Endodermal cell (in vitro differentiated cells): ENCODE measurements at regions not wholly inside any gene's neighbourhood (a gene's known extent, or its start where the extent isn't known, plus 50 kb on each side); places are given as distances from the start of the nearest gene placed in this dataset.
A peak's percentile ranks its signal among the peaks of the same experiment; 100 is the strongest.

Experiments used
- DNase-seq: peaks from one replicate; pipeline ENCODE4 v3.0.0-alpha.2; 2017
- H3K27ac ChIP-seq: 2 replicates; pipeline ENCODE4 v1.5.1; 2013; ENCODE audit warnings: mild to moderate bottlenecking, low read depth, low read length, moderate library complexity
- H3K27me3 ChIP-seq: 2 replicates; pipeline ENCODE4 v1.6.1; 2013; ENCODE audit warnings: mild to moderate bottlenecking, low read length, moderate library complexity; ENCODE audit not compliant: insufficient read depth, control insufficient read depth, poor library complexity, severe bottlenecking
- H3K36me3 ChIP-seq: 2 replicates; pipeline ENCODE4 v1.7.0; 2013; ENCODE audit warnings: mild to moderate bottlenecking, low read length, moderate library complexity; ENCODE audit not compliant: control insufficient read depth, insufficient read depth
- H3K4me1 ChIP-seq: one replicate; pipeline ENCODE4 v1.7.0; 2013; ENCODE audit warnings: low read length; ENCODE audit not compliant: control insufficient read depth, insufficient read depth
- H3K4me3 ChIP-seq: 2 replicates; pipeline ENCODE4 v1.5.1; 2013; ENCODE audit warnings: mild to moderate bottlenecking, low read length, moderate library complexity
- H3K9ac ChIP-seq: 2 replicates; pipeline ENCODE4 v1.6.1; 2013; ENCODE audit warnings: mild to moderate bottlenecking, low read length, moderate library complexity; ENCODE audit not compliant: poor library complexity, severe bottlenecking; ENCODE audit errors: extremely low read depth
- H3K9me3 ChIP-seq: 2 replicates; pipeline ENCODE4 v1.6.1; 2013; ENCODE audit warnings: mild to moderate bottlenecking, low read length, moderate library complexity; ENCODE audit not compliant: control insufficient read depth
- H3K27ac Mint-ChIP-seq: 2 replicates; pipeline ENCODE4 v1.8.0; 2020; ENCODE audit warnings: mixed read lengths
- H3K27me3 Mint-ChIP-seq: 2 replicates; pipeline ENCODE4 v1.8.0; 2021; ENCODE audit warnings: mild to moderate bottlenecking, mixed read lengths; ENCODE audit not compliant: insufficient read depth
- H3K36me3 Mint-ChIP-seq: 2 replicates; pipeline ENCODE4 v1.8.0; 2020; ENCODE audit warnings: low read depth, mixed read lengths
- H3K4me1 Mint-ChIP-seq: 2 replicates; pipeline ENCODE4 v1.8.0; 2020; ENCODE audit warnings: mixed read lengths
- H3K4me3 Mint-ChIP-seq: 2 replicates; pipeline ENCODE4 v1.8.0; 2020; ENCODE audit warnings: mild to moderate bottlenecking, moderate library complexity, mixed read lengths
- H3K9me3 Mint-ChIP-seq: 2 replicates; pipeline ENCODE4 v1.8.0; 2020; ENCODE audit warnings: mild to moderate bottlenecking, mixed read lengths
- CTCF ChIP-seq: fragments of 200-600 bp; sonication (generic); conservative IDR thresholded peaks from 2 replicates; pipeline ENCODE4 v1.5.0; 2021; ENCODE audit warnings: antibody characterized with exemption, mild to moderate bottlenecking
- WGBS, 2 experiments: methylation state at CpG; one replicate each; pipeline versions ENCODE4 v1.1.5 to v1.1.7; 2013; ENCODE audit warnings: missing lambda C conversion rate in 2 of 2, mixed read lengths in 1 of 2; ENCODE audit not compliant: insufficient coverage in 1 of 2, insufficient read length in 1 of 2; 5-methylcytosine and 5-hydroxymethylcytosine counted together

GRCh38 chr15:95293456-95294031 lies 1037.0 kb upstream of the NR2F2 start:
- no peak overlapping the region for H3K9ac ChIP-seq
- Mint-ChIP-seq H3K4me1 (peaks cover 18% of the 10 kb centered on the region), H3K36me3 (no peaks in the 10 kb centered on the region), H3K9me3 (no peaks in the 10 kb centered on the region), H3K27ac (no peak overlapping the region), H3K27me3 (no peaks in the 10 kb centered on the region), H3K4me3 (no peak overlapping the region)
- peak overlapping the region; percentile 57 for H3K27ac ChIP-seq
- no peaks in the 10 kb centered on the region for H3K9me3 ChIP-seq
- peaks cover 5% of the 10 kb centered on the region for H3K4me1 ChIP-seq
- WGBS, 2 experiments, result 89 to 91% methylated on average over 1 to 6 of the region's 6 CpGs
- H3K4me3 ChIP-seq, result no peak overlapping the region
- H3K36me3 ChIP-seq, result no peaks in the 10 kb centered on the region
- no peak for TF ChIP-seq CTCF
- no peak for DNase-seq
- H3K27me3 ChIP-seq, result no peaks in the 10 kb centered on the region

DNA sequence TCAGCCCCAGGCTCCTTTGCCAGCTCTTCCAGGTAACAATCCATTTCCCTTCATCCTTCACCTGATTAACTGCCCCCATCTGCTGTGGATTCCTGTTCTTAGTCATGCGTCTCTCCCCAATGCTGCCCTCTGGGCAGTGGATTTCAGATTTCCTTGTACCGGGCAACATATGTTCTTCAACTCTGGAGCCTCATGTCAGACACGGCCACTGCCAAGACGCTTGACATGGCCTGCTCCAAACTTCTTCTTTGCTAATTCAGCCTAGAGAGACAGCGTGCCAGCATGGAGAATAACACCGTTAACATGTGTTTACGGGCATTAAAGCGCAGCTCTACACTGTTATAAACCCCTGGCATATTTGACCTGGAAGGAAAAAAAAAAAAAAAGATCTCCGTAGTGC lies 1035.1 kb upstream of the NR2F2 start:
- Mint-ChIP-seq H3K27ac (no peak overlapping the region), H3K4me1 (peaks cover 5% of the 10 kb centered on the region), H3K36me3 (no peaks in the 10 kb centered on the region), H3K27me3 (no peaks in the 10 kb centered on the region), H3K4me3 (no peak overlapping the region), H3K9me3 (no peaks in the 10 kb centered on the region)
- no peak for DNase-seq
- no peaks in the 10 kb centered on the region for H3K9me3 ChIP-seq
- H3K36me3 ChIP-seq, result no peaks in the 10 kb centered on the region
- H3K9ac ChIP-seq, result no peak overlapping the region
- H3K4me3 ChIP-seq, result no peak overlapping the region
- H3K27me3 ChIP-seq, result no peaks in the 10 kb centered on the region
- peak overlapping the region; percentile 57 for H3K27ac ChIP-seq
- H3K4me1 ChIP-seq, result peaks cover 5% of the 10 kb centered on the region
- TF ChIP-seq CTCF, result no peak
- 90 to 97% methylated on average over 8 to 9 of the region's 9 CpGs for WGBS, 2 experiments

DNA sequence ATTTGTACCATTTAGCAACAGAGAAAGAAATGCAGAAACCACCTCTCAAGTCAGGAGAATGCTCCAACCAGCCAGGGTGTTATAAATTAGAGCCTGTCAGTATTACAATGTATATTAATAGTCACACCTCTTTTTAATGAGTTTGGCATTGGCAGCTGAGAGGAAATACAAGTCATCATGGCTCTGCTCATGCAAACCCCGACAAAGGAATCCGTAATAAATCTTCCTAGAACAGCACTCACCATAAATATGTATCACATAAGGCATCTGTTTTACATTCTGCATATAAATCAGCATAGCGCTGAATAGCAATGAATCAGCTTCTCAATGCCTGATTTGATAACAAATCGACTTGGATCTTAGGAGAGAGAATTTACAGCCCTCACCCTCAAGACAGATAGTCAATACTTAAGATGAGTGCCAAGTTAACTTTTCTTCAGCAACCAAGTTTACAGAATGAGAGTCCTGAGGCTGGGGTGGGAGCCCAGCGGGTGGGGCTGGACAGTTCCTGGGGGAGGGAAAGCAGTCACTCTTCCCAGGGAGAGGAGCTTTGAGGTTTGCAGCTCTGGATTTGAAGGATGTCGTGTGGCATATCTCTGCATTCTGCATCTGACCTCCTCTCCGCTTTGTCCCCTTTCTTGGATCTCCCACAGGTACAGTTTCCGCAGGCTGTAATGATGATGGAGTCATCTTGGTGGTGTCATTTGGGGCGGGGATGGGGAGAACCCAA lies 1034.4 kb upstream of the NR2F2 start:
- H3K4me1 ChIP-seq, result no peaks in the 10 kb centered on the region
- no peak overlapping the region for H3K4me3 ChIP-seq
- no peak for TF ChIP-seq CTCF
- peak overlapping the region; percentile 32 for H3K27ac ChIP-seq
- DNase-seq, result no peak
- no peaks in the 10 kb centered on the region for H3K36me3 Mint-ChIP-seq
- no peaks in the 10 kb centered on the region for H3K27me3 Mint-ChIP-seq
- no peaks in the 10 kb centered on the region for H3K9me3 ChIP-seq
- H3K9ac ChIP-seq, result no peak overlapping the region
- H3K36me3 ChIP-seq, result no peaks in the 10 kb centered on the region
- H3K27ac Mint-ChIP-seq, result no peak overlapping the region
- no peaks in the 10 kb centered on the region for H3K9me3 Mint-ChIP-seq
- H3K27me3 ChIP-seq, result no peaks in the 10 kb centered on the region
- 90 to 96% methylated on average over 6 to 9 of the region's 9 CpGs for WGBS, 2 experiments
- no peak overlapping the region for H3K4me3 Mint-ChIP-seq
- peaks cover 3% of the 10 kb centered on the region for H3K4me1 Mint-ChIP-seq
